Right cardiac atrium (tissue), 5 donors: ENCODE measurements at regions not wholly inside any gene's neighbourhood (a gene's known extent, or its start where the extent isn't known, plus 50 kb on each side); places are given as distances from the start of the nearest gene placed in this dataset.
A peak's percentile ranks its signal among the peaks of the same experiment; 100 is the strongest.
"Not testable (repeated sequence)": the region's sequence is repeated elsewhere in the genome, so short reads cannot be mapped to it uniquely, and the experiment has no call there.

Experiments
- ATAC-seq, 2 donors: fragments of 200-7000 bp; cut with Tn5 transposase; one replicate each; pipeline versions ENCODE4 v1.8.0 to v1.9.1; 2020; ENCODE audit warnings: moderate library complexity in 2 of 2, mild to moderate bottlenecking in 1 of 2
- DNase-seq, 3 donors: peaks; one replicate each; pipeline ENCODE4 v3.0.0-alpha.2; 2020
- H3K27ac ChIP-seq: one replicate; pipeline ENCODE4 v1.5.1; 2013; ENCODE audit warnings: mild to moderate bottlenecking, low read length, control low read depth, moderate library complexity
- H3K27me3 ChIP-seq: one replicate; pipeline ENCODE4 v1.6.1; 2013; ENCODE audit not compliant: control insufficient read depth, insufficient read depth
- H3K4me1 ChIP-seq: one replicate; pipeline ENCODE4 v1.6.1; 2013; ENCODE audit warnings: low read length; ENCODE audit not compliant: control insufficient read depth, insufficient read depth
- H3K4me3 ChIP-seq: one replicate; pipeline ENCODE4 v1.5.1; 2013; ENCODE audit warnings: low read length, control low read depth
- H3K9me3 ChIP-seq: one replicate; pipeline ENCODE4 v1.6.1; 2013; ENCODE audit warnings: low read length; ENCODE audit not compliant: control insufficient read depth
- WGBS: extraction: QIAGEN DNeasy Blood & Tissue Kit; methylation state at CpG from one replicate; pipeline ENCODE4 v1.1.7; 2013; 5-methylcytosine and 5-hydroxymethylcytosine counted together
- intact Hi-C, 4 donors: fragments of 100-400 bp; cut with DNase I; formaldehyde crosslinking; loops; one replicate each; pipeline versions ENCODE4 v1.11.0 to v1.14.0; 2022 to 2023
- donor health status: healthy with polysubstance abuse.
- donor health status: DM: no; HTN: yes; CAD: no.
- donor health status: DM: no; HTN: no; CAD: no.
- donor health status: DM: no; HTN: yes; CAD: no; lungs with severe emphysema.
- donor health status: DM: yes; HTN: yes; CAD: no.

DNA sequence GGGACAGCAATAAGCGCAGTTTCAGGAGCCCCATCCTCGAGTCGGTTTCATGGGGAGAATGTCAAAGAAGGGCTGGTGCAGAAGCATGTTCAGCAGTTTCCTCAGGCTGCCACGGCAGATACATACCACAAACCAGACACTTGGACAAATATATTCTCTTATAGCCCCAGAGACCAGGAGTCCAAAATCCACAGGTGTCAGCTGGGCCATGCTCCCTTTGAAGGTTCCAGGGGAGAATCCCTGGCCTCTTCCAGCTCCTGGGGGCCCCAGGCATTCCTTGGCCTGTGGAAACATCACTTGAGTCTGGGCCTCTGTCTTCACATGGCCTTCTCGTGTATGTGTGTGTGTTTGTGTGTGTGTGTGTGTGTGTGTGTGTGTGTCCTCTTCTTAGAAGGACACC is 164.1 kb downstream of the UQCRFS1 start:
- H3K9me3 ChIP-seq, result no peaks in the 10 kb centered on the region
- no peak overlapping the region for H3K27ac ChIP-seq
- DNase-seq (no peak), ATAC-seq (no peak)
- intact Hi-C loops, result no loop called here
- H3K4me1 ChIP-seq, result no peaks in the 10 kb centered on the region
- H3K4me3 ChIP-seq, result no peak overlapping the region
- WGBS, result 73% methylated on average over 5 of the region's 5 CpGs
- H3K27me3 ChIP-seq, result no peaks in the 10 kb centered on the region

- Histone ChIP-seq H3K27ac (no peak overlapping the region), H3K4me3 (no peak overlapping the region), H3K4me1 (no peaks in the 10 kb centered on the region), H3K9me3 (no peaks in the 10 kb centered on the region), H3K27me3 (no peaks in the 10 kb centered on the region)
- 41% methylated on average over 7 of the region's 7 CpGs for WGBS
- ATAC-seq, result no peak
- intact Hi-C loops, result no loop called here
- no peak for DNase-seq
These were observed 167.2 kb downstream of the UQCRFS1 start for GRCh38 chr19:29045679-29046254.

- H3K9me3 ChIP-seq, result no peaks in the 10 kb centered on the region
- no peak for DNase-seq
- no peak for ATAC-seq
- WGBS, result 77% methylated on average over 5 of the region's 5 CpGs
- no peak overlapping the region for H3K4me3 ChIP-seq
- intact Hi-C loops, result no loop called here
- H3K27ac ChIP-seq, result no peak overlapping the region
- H3K27me3 ChIP-seq, result no peaks in the 10 kb centered on the region
- H3K4me1 ChIP-seq, result no peaks in the 10 kb centered on the region
These were observed 168.9 kb downstream of the UQCRFS1 start for GRCh38 chr19:29044037-29044436.

GRCh38 chr19:29042450-29042849 is 170.5 kb downstream of the UQCRFS1 start:
- DNase-seq (no peak), ATAC-seq (no peak)
- H3K4me1 ChIP-seq, result no peaks in the 10 kb centered on the region
- intact Hi-C loops, result no loop called here
- no peak overlapping the region for H3K27ac ChIP-seq
- no peaks in the 10 kb centered on the region for H3K27me3 ChIP-seq
- WGBS, result 82% methylated on average over 2 of the region's 2 CpGs
- no peak overlapping the region for H3K4me3 ChIP-seq
- H3K9me3 ChIP-seq, result no peaks in the 10 kb centered on the region

DNA sequence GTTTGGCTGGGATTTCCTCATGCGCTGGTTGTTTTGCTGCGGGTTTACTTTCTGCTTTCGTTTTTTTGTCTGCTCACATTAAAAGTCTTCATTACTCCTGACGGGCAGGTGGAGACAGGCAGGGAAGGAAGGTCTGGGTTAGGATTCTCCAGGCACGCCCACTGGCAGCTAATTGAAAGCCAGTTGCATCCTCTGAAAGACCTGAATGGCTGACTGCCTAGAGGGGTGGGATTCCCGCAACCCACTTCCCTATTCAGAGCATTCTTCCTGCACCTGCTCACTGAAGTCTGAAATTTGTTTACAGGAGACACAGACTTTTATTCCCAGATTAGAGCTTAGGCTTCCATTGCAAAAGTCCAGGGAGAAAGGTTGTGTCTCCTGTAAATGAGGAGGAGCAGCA is 172.0 kb downstream of the UQCRFS1 start:
- no peak overlapping the region for H3K4me3 ChIP-seq
- ATAC-seq (no peak), DNase-seq (no peak)
- no peaks in the 10 kb centered on the region for H3K9me3 ChIP-seq
- no peak overlapping the region for H3K27ac ChIP-seq
- H3K27me3 ChIP-seq, result no peaks in the 10 kb centered on the region
- intact Hi-C loops, result no loop called here
- H3K4me1 ChIP-seq, result no peaks in the 10 kb centered on the region
- WGBS, result 46% methylated on average over 6 of the region's 6 CpGs

DNA sequence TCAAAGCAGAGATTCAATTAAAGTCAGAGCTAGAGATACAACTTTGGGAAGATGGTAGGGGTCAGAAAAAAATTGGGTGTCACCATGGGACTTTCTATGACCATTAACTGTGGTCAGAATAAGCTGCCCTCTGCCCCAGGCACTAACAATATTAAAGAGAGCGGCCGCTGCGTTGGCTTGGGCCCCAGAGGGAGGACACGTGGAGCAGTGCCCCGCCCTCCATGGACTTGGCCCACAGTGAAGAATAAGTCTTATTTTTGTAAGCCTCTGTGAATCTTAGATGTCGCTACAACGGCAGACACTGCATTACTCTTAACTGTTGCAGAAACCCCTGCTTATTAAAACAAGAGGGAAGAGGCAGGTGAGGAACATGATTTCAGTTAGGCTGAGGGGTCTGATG is 172.7 kb downstream of the UQCRFS1 start:
- intact Hi-C loops, result no loop called here
- Histone ChIP-seq H3K4me3 (no peak overlapping the region), H3K27me3 (no peaks in the 10 kb centered on the region), H3K9me3 (no peaks in the 10 kb centered on the region), H3K4me1 (no peaks in the 10 kb centered on the region), H3K27ac (no peak overlapping the region)
- ATAC-seq (peak in 1 of 2 donors; percentile 38), DNase-seq (peak in 1 of 3 donors; percentile 61)
- 56% methylated on average over 7 of the region's 7 CpGs for WGBS

DNA sequence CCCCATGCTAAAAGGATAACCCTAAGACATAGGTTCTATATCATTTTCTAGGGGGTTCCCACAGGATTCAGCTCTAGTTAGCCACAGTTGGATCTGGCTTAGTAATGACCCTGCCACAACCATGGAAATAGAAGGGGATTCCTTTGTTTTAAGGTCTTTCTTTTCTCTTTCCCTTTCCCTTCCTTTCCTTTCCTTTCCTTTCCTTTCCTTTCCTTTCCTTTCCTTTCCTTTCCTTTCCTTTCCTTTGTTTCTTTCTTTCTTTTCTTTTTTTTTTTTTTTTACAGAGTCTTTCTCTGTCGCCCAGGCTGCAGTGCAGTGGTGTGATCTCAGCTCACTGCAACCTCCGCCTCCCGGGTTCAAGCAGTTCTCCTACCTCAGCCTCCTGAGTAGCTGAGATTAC is 173.9 kb downstream of the UQCRFS1 start:
- intact Hi-C loops, DNase-seq, H3K9me3 ChIP-seq, ATAC-seq, H3K4me3 ChIP-seq, H3K27ac ChIP-seq, H3K27me3 ChIP-seq, H3K4me1 ChIP-seq: not testable (repeated sequence)
- 87% methylated on average over 3 of the region's 3 CpGs for WGBS

GRCh38 chr19:29031216-29031615 is 181.7 kb downstream of the UQCRFS1 start:
- 38% methylated on average over 1 of the region's 1 CpG for WGBS
- DNase-seq, result no peak
- Histone ChIP-seq H3K4me1 (no peaks in the 10 kb centered on the region), H3K27me3 (no peaks in the 10 kb centered on the region), H3K9me3 (no peaks in the 10 kb centered on the region), H3K27ac (no peak overlapping the region), H3K4me3 (no peak overlapping the region)
- no peak for ATAC-seq
- intact Hi-C loops, result no loop called here

DNA sequence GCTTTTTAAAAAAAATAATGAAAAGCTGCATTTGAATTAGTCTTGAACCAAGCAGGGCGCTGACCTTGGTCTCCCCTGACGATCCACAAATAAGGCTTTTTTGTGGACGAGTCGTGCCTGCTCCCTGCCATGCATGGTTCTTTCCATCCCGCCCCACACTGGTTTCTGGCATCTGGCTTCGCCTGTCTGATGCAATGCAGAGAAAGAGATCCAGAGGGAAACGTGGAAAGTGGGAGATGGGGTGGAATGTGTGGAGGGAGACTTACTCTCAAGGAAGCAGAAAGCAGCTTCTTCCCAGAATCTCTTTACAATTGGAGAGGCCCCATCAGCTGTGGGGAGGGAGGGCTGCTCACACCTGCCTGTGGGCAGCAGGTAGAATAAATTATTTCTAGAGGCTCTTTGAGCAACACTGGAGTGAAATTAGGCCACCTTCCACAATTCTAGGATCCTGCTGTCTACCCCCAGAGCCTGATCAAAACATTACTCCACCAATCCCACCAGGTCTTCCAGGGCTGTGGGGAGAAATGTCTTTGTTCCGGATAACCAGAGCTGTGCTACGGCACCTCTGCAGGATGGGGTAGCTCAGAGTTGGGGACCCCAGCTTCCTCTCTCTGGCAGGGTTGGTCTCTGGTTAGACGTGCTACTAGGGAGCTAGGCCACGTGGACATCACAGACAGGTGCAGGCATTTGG is 183.5 kb downstream of the UQCRFS1 start:
- DNase-seq (no peak), ATAC-seq (no peak)
- Histone ChIP-seq H3K27me3 (no peaks in the 10 kb centered on the region), H3K4me3 (no peak overlapping the region), H3K9me3 (no peaks in the 10 kb centered on the region), H3K4me1 (no peaks in the 10 kb centered on the region), H3K27ac (no peak overlapping the region)
- 76% methylated on average over 11 of the region's 11 CpGs for WGBS
- intact Hi-C loops, result no loop called here

- Histone ChIP-seq H3K4me3 (no peak overlapping the region), H3K9me3 (no peaks in the 10 kb centered on the region), H3K27ac (no peak overlapping the region), H3K27me3 (no peaks in the 10 kb centered on the region), H3K4me1 (no peaks in the 10 kb centered on the region)
- no peak for DNase-seq
- ATAC-seq, result no peak
- WGBS, result 52% methylated on average over 8 of the region's 8 CpGs
- intact Hi-C loops, result no loop called here
These were observed 190.4 kb downstream of the UQCRFS1 start for GRCh38 chr19:29022599-29022998.

GRCh38 chr19:29022165-29022564 is 190.8 kb downstream of the UQCRFS1 start:
- no peaks in the 10 kb centered on the region for H3K4me1 ChIP-seq
- H3K9me3 ChIP-seq, result no peaks in the 10 kb centered on the region
- no peak for DNase-seq
- intact Hi-C loops, result no loop called here
- H3K27me3 ChIP-seq, result no peaks in the 10 kb centered on the region
- H3K27ac ChIP-seq, result no peak overlapping the region
- ATAC-seq, result no peak
- 84% methylated on average over 10 of the region's 10 CpGs for WGBS
- H3K4me3 ChIP-seq, result no peak overlapping the region
